GM19372 (cell line): ENCODE measurements at regions not wholly inside any gene's neighbourhood (a gene's known extent, or its start where the extent isn't known, plus 50 kb on each side); places are given as distances from the start of the nearest gene placed in this dataset.
"Not testable (repeated sequence)": the region's sequence is repeated elsewhere in the genome, so short reads cannot be mapped to it uniquely, and the experiment has no call there.

ENCODE experiments used
- ATAC-seq: cut with Tn5 transposase; IDR thresholded peaks from one replicate; pipeline ENCODE4 v1.9.1; 2021; ENCODE audit warnings: mild to moderate bottlenecking, low read depth, moderate library complexity; ENCODE audit not compliant: unreplicated experiment

DNA sequence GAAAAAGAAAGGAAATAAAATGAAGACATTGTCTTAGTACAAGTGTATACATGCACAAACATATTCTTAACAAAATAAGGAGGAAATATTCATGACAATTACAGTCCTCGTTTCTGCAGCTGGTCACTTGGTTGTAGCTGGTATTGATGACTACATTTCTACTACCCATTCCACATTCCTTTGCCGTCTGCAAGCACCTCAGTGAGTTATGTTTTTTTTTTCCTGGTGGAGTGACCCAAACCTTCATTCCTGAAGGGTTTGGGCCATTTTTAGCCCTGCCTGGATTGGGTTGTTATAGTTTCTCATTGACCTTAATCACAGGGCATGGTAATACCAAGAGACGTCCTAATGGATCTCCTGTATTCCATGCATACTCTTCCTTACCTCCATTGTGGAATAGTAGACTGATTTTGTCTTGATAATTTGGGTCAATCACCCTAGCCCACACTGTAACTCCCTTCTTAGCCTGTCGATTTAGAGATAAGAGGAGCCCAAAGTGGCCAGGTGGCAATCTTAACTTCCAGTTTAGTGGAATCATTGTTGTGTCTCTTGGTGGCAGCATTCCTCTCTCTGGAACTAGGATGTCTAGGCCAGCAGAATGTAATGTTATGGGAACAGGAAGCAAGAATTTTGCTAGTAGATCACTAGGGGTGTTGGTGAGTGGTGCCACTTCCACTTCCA, 86.4 kb upstream of the LCORL start:
- ATAC-seq: not testable (repeated sequence)

DNA sequence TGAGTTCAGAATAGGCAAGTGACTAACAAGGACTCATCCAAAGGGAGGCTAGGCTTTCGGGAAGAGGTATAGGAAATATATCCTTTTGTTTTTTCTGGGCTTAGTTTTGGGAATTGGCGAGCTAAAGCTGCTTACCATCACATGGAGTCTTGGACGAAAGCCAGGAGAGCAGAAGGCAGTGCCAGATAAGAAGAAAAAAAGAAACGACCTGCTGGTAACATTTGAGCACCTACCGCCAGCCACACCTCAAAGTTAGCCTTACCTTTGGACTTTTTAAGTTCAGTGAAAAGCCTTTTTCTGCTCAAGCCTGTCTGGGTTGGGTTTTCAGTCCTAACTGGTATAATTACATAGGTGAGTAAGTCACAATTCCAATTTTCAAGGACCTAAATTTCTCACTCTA, 85.1 kb upstream of the LCORL start:
- no peak for ATAC-seq

DNA sequence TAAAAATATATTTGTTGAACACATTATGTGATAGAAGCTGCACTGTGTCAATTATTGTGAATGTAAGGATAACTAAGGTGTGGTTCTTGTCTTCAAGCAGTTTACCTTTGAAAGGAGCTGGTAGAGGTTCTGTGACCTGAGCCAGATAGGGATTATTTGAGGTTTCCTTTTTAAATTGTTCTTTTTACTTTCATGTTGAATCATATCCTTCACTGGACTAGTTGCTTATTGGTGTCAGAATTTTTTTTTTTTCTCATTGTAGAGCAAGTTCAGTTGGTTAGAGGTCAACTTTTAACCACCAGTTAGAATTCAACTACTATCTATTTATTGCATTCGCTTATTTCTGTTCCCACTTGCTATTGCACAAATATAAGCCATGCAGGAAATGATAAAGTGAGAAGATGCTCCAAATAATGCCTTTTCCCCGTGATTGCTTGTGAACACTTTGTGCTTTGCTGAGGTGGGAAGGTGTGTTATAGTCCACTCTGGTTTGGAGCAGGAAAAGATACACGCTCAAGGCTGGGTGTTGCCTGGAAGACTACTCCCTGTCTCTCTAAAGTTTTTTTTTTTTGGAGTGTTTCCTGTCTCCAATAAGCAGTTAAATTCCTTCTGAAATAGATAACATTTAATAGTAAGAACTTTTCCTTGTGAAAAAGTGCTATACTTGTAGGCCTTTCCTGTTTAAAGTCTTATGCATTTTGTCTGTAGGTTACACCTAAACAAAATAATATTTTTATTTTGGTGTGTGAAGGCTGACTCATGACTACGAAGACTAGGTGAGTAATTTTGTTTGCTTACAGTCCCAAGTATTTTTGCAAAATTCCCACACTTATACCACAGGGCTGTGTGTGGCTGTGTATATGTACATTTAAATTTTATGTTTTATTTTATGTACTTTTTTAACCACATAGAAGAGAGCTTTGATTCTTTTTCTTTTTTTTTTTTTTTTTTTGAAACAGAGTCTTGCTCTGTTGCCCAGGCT, 83.8 kb upstream of the LCORL start:
- ATAC-seq: peak; percentile 60

DNA sequence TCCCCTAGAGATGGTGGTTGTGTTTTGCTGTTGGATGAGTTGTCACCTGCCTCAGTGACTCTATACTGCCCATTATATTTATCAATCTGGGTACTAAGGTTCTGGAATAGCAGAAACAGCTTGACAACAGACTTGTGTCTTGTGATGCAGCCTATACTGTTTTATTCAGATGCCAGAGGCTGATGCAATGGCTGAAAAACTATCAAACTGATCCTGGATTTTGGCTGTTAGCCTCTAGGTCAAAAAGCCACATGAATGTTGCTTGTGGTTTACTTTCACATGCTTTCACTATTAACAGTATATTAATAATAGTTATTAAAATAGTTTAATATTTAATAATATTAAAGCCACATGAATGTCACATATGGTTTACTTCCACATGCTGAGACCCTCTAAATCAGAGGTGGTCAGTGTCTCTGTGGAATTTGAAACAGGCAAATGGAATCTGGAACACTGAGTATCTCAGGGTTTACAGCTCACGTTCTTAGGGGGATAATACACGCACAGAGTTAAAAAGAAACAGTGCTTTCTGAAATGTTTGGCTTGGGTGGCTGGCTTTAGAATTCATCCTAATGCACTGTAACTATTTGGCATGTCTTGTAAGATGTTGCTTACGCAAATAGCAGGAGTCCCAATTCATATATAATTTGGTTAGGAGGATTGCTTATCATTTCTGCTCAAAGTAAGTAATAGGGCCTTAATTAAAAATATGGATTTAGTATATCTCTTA, 82.5 kb upstream of the LCORL start:
- ATAC-seq: no peak

DNA sequence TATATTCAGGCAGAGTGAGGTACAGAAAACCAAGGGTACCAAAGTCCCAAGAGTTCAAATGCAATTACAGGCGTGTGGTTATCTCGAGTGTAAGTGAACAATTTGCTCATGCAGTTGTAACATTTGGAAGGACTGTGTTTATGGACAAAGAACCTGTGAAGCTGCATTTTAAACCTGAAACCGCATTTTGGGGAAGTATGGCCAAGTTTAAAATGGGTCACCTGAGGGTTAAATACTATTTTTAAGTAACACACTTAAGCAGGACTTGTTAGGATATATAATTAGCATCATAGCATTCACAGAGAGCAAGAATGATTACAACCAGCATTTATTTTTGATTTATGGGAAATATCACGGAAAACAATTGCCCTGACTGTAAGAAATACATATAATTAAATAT, 79.1 kb upstream of the LCORL start:
- ATAC-seq: no peak

DNA sequence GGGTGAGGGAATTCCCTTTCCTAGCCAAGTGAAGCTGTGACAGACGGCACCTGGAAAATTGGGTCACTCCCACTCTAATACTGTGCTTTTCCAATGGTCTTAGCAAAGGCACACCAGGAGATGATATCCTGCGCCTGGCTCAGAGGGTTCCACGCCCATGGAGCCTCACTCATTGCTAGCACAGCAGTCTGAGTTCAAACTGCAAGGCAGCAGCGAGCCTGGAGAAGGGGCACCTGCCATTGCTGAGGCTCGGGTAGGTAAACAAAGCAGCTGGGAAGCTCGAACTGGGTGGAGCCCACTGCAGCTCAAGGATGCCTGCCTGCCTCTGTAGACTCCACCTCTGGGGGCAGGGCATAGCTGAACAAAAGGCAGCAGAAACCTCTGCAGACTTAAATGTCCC, 68.9 kb upstream of the LCORL start:
- ATAC-seq: not testable (repeated sequence)

DNA sequence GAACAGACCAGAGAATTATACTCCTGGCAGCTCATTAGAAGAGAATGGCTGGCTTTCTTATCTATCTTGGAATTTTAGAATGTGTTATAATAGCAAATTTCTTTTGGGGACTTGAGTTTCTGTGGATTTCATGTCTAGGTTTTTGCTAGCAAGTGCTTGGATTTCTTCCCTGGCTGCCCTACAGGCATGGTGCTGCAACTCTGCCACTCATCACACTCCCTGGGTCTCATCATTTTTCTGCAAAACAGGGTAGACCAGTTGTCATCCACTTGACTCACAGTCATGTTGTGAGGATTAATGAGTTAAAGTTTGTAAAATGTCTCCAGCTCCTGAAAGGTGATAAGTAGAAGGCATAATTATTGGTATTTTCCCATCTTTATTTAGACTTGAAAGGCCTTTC, 60.7 kb upstream of the LCORL start:
- no peak for ATAC-seq

DNA sequence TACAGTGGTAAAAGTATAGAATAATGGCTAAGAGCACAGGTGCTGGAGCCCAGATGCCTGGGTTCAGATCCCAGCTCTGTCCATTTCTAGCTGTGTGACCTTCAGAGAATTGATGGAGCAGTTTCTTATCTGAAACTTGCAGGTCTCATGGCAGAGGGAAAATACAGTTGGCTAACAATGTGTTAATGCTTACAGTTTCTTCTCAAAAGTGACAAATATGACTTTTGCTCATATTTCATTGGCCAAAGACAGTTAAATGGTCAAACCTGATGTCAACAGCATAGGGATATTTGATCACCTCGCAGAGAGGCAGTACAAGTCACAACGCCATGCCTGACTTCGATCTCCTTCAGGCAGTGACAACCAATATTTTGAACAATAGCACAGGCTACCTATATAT, 60.2 kb upstream of the LCORL start:
- ATAC-seq: no peak

DNA sequence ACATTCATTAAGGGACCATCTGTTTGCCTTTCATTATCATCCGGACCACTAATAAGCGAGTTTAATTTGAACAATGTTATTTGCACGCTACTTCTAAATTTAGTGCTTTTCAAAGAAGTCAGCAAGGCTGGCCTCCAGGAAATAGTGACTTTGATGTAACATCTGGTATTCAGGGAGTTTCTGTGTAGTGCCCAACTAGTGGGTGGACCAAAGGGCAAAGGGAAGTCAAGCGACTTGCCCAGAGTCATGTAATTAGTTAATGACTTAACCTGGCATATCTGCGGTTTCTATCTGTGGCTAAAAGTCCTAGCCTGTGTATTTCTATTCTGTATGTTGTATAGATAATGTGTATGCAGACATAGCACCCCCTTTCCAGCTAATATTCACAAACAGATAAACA, 56.3 kb upstream of the LCORL start:
- ATAC-seq: no peak

DNA sequence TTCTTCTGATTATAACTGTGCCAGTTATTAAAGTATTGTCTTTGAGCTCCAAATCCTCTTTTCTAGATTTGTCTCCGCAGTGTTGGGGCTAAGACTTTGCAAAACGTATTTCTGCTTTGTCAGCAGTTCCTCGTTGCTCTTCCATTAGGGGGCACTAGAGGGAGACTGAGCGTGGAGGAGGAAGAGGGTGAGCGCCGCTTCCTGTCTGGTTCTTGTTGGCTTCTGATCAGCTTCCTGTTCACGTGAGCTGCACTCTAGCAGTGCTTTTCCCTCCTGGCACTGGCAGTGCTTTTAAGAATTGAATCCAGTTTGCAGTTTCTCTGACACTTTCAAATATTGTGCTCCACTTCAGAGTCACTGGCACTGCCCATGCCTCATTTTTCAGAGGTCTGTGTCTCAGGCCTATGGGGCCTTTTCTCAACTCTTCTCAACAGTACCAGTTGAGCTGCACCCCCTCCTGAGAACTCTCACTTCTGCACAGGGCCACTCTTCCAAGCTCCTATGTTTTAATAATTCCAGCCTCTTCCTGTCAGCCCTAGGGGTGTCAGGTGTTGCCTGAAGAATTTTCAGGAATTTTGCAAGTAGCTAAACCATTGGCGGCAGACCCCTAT, 54.4 kb upstream of the LCORL start:
- ATAC-seq: no peak

DNA sequence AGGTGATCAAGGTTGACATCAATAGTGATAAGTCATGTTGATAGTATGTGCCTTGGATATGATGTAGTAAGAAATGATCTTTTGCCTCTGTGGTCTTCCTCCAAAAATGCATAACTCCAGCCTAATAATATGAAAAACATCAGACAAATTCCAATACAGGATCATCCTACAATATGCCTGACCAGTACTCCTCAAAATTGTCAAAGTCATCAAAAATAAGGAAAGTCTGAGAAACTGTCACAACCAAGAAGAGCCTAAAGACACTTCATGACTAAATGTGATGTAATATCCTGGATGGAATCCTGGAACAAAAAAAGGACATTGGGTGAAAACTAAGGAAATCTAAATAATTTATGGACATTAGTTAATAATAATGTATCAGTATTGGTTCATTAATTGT, 50.3 kb upstream of the LCORL start:
- no peak for ATAC-seq
